Activated CD4-positive, alpha-beta memory T cell treated with anti-CD3 and anti-CD28 coated beads for 36 hours (primary cell): ENCODE measurements at regions not wholly inside any gene's neighbourhood (a gene's known extent, or its start where the extent isn't known, plus 50 kb on each side); places are given as distances from the start of the nearest gene placed in this dataset.
"Not testable (repeated sequence)": the region's sequence is repeated elsewhere in the genome, so short reads cannot be mapped to it uniquely, and the experiment has no call there.

Experiments used
- CTCF ChIA-PET: fragments of 350-600 bp; sonication (Branson Sonifier 250); formaldehyde crosslinking; loops from one replicate; lab custom pipeline; 2021; ENCODE audit warnings: antibody characterized with exemption, inconsistent platforms; lab: Charles Lee
- POLR2A ChIA-PET: fragments of 350-600 bp; sonication (Branson Sonifier 250); formaldehyde crosslinking; loops from one replicate; lab custom pipeline; 2021; ENCODE audit warnings: antibody characterized with exemption; lab: Charles Lee
- DNase-seq: peaks from one replicate; pipeline ENCODE4 v3.0.0-alpha.2; 2020
- H3K27ac Mint-ChIP-seq: one replicate; pipeline ENCODE4 v1.8.0; 2021; ENCODE audit warnings: mixed read lengths
- H3K27me3 Mint-ChIP-seq: one replicate; pipeline ENCODE4 v1.8.0; 2021; ENCODE audit warnings: mixed read lengths
- H3K36me3 Mint-ChIP-seq: one replicate; pipeline ENCODE4 v1.8.0; 2021; ENCODE audit warnings: mixed read lengths
- H3K4me1 Mint-ChIP-seq: one replicate; pipeline ENCODE4 v1.8.0; 2021; ENCODE audit warnings: low read depth, mixed read lengths
- H3K4me3 Mint-ChIP-seq: one replicate; pipeline ENCODE4 v1.8.0; 2021; ENCODE audit warnings: mild to moderate bottlenecking, mixed read lengths
- H3K9me3 Mint-ChIP-seq: one replicate; pipeline ENCODE4 v1.8.0; 2021; ENCODE audit warnings: mixed read lengths
- intact Hi-C: fragments of 100-400 bp; cut with micrococcal nuclease; formaldehyde crosslinking; loops from one replicate; pipeline ENCODE4 v1.15.1; 2023

DNA sequence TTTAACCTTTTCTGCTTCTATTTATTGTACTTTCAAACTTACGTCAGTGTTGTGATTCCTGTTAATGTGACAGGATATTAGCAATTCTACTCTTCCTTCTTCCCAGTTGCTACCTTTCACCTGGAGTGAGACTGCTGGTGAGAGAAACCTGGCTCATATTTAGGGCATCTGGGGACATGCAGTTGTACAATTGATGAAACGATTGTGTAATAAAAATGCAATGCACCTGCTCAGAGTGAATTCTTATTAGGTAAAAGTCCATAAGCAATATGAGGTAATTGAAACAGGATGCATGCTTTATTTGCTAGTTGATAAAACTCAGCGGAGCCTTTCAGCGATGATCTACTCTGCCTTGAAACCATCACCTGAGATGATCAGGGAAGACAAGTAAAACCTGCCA, 116.1 kb upstream of the FBXO33 start:
- H3K27ac Mint-ChIP-seq: no peak overlapping the region
- no peak overlapping the region for H3K4me3 Mint-ChIP-seq
- peaks cover 27% of the 10 kb centered on the region for H3K9me3 Mint-ChIP-seq
- intact Hi-C loops: no loop called here
- no peaks in the 10 kb centered on the region for H3K27me3 Mint-ChIP-seq
- H3K4me1 Mint-ChIP-seq: no peaks in the 10 kb centered on the region
- ChIA-PET CTCF (no interaction called here), POLR2A (no interaction called here)
- no peaks in the 10 kb centered on the region for H3K36me3 Mint-ChIP-seq
- no peak for DNase-seq

DNA sequence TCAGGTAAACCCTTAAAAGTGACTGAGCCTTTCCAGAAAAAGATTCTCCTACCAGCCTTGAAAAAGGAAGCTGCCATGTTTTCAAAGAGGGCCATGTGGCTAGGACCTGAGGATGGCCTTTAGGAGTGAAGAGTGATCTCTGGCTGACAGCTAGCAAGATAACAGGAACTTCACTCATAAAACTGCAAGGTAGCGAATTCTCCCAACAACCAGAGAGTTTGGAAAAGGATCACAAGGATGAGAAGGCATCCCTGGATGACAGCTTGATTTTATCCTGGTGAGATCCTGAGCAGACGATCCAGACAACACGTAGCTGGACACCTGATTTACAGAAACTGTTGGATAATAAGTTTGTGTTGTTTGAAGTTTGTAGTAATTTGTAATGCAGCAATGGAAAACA, 115.6 kb upstream of the FBXO33 start:
- ChIA-PET CTCF (no interaction called here), POLR2A (no interaction called here)
- peaks cover 27% of the 10 kb centered on the region for H3K9me3 Mint-ChIP-seq
- no peak overlapping the region for H3K27ac Mint-ChIP-seq
- no peak overlapping the region for H3K4me3 Mint-ChIP-seq
- DNase-seq: no peak
- no peaks in the 10 kb centered on the region for H3K36me3 Mint-ChIP-seq
- H3K27me3 Mint-ChIP-seq: no peaks in the 10 kb centered on the region
- no peaks in the 10 kb centered on the region for H3K4me1 Mint-ChIP-seq
- intact Hi-C loops: no loop called here

DNA sequence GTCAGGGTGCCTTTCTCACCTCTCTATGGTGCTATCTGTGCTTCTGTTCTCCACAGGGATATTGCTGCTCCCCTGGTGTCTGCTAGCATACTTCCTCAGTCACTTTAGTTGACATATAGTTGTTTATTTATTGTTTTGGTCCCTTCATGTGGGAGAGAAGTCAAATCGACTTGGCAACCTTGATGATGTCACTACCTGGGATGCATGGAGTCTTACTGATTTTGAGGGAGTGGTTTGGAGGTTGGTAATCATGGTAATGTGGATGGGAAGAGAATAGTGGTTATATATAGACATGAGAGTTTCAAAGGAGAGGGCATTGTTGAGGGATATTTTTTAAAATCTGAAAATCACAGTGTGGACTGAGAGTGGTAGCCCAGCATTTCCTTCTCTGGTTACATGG, 73.6 kb upstream of the FBXO33 start:
- no peak for DNase-seq
- Mint-ChIP-seq H3K4me3 (no peak overlapping the region), H3K27me3 (peaks cover 3% of the 10 kb centered on the region), H3K27ac (no peak overlapping the region), H3K36me3 (peaks cover 7% of the 10 kb centered on the region), H3K4me1 (no peaks in the 10 kb centered on the region), H3K9me3 (peaks cover 19% of the 10 kb centered on the region)
- intact Hi-C loops: no loop called here
- POLR2A ChIA-PET: no interaction called here
- CTCF ChIA-PET: no interaction called here

DNA sequence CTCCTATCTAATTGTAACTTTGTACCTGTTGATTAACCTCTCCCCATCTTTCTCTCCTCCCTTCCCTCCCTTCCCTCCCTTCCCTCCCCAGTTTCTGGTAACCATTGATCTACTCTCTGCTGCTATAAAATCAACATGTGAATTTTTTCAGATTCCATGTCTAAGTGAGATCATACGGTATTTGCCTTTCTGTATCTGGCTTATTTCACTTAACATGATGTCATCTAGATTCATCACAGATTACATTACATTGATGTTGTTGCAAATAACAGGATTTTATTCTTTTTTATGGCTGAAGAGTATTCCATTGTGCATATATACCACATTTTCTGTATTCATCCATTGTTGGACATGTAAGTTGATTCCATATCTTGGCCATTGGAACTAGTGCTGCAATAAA, 68.0 kb upstream of the FBXO33 start:
- Mint-ChIP-seq H3K27me3 (peaks cover 3% of the 10 kb centered on the region), H3K4me3 (no peak overlapping the region), H3K4me1 (no peaks in the 10 kb centered on the region), H3K27ac (no peak overlapping the region), H3K9me3 (peaks cover 12% of the 10 kb centered on the region), H3K36me3 (no peaks in the 10 kb centered on the region)
- ChIA-PET CTCF (no interaction called here), POLR2A (no interaction called here)
- DNase-seq: no peak
- intact Hi-C loops: no loop called here

DNA sequence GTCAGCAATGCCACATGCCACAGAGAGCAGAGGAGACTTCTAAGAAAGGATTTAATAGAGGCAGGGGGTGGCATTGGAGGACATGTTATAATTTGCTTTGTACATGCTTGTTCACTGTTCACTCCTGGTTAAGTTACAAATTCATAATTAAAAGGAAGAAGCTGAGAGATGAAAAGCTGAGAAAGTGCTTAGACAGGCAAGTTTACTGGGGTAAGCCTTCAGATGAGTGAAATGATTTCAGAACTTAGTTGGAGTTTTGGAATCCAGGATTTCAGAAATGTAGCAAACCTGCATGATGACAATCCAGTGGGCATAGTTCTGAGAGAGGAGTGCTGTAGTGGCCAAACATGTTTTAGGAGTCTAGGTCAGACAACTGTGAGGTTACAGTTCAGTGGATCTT, 67.3 kb upstream of the FBXO33 start:
- H3K27me3 Mint-ChIP-seq: peaks cover 2% of the 10 kb centered on the region
- H3K36me3 Mint-ChIP-seq: no peaks in the 10 kb centered on the region
- no peak for DNase-seq
- no peak overlapping the region for H3K4me3 Mint-ChIP-seq
- peaks cover 12% of the 10 kb centered on the region for H3K9me3 Mint-ChIP-seq
- intact Hi-C loops: no loop called here
- H3K4me1 Mint-ChIP-seq: no peaks in the 10 kb centered on the region
- H3K27ac Mint-ChIP-seq: no peak overlapping the region
- ChIA-PET CTCF (no interaction called here), POLR2A (no interaction called here)

DNA sequence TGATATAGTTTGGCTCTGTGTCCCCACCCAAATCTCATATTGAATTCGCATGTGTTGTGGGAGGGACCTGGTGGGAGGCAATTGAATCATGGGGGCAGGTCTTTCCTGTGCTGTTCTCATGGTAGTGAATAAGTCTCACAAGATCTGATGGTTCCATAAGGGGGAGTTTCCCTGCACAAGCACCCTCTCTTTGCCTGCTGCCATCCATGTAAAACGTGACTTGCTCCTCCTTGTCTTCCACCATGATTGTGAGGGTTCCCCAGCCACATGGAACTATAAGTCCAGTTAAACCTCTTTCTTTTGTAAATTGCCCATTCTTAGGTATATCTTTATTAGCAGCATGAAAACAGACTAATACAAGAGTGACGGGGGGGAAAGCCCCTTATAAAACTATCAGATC, 65.4 kb upstream of the FBXO33 start:
- H3K36me3 Mint-ChIP-seq, CTCF ChIA-PET, H3K4me1 Mint-ChIP-seq, H3K4me3 Mint-ChIP-seq, H3K27me3 Mint-ChIP-seq, POLR2A ChIA-PET, H3K27ac Mint-ChIP-seq, DNase-seq, intact Hi-C loops: not testable (repeated sequence)
- peaks cover 12% of the 10 kb centered on the region for H3K9me3 Mint-ChIP-seq

DNA sequence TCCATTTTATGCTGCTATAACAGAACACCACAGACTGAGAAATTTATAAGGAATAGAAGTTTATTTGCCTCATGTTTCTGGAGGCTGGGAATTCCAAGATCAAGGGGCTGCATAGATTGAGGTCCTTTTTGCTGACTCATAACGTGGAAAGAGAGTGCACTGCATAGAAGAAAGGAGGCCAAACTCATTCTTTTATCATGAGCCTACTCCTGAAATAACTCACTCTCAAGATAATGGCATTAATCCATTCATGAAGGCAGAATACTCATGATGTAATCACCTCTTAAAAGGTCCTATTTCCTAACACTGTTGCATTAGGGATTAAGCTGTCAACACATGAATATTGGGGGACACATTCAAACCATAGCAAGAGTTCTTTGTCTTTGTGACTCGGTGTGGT, 60.0 kb upstream of the FBXO33 start:
- Mint-ChIP-seq H3K27ac (no peak overlapping the region), H3K4me1 (no peaks in the 10 kb centered on the region), H3K36me3 (no peaks in the 10 kb centered on the region), H3K9me3 (peaks cover 7% of the 10 kb centered on the region), H3K27me3 (no peaks in the 10 kb centered on the region), H3K4me3 (no peak overlapping the region)
- intact Hi-C loops: no loop called here
- POLR2A ChIA-PET: no interaction called here
- CTCF ChIA-PET: no interaction called here
- DNase-seq: no peak

DNA sequence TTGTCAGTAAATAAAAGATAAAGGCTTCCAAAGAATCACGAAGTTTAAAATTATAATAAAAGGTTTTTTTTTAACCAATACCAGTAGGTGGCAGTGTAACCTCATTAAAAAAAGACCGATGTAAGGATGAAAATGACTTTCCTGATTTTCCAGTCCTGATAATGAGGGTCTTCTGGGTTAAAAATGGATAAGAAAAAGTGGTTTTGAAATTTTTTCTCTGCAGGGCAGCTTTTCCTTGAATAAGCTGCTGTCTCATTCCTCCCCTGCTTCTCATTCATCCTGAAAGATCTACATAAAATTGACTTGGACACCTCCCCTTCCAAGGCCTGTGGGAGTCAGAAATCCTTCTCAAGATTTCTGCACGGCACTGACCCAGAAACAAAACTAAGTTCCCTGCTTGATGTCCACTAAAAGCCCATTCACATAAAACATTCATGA, 58.9 kb upstream of the FBXO33 start:
- Mint-ChIP-seq H3K4me3 (no peak overlapping the region), H3K27me3 (no peaks in the 10 kb centered on the region), H3K9me3 (peaks cover 4% of the 10 kb centered on the region), H3K4me1 (no peaks in the 10 kb centered on the region), H3K36me3 (no peaks in the 10 kb centered on the region), H3K27ac (no peak overlapping the region)
- POLR2A ChIA-PET: no interaction called here
- intact Hi-C loops: no loop called here
- no peak for DNase-seq
- CTCF ChIA-PET: interaction anchor here (0.6 kb wide), 1 partner anchor 44 kb away, joined by 3 read pairs; no protein-coding TSS in a partner anchor

DNA sequence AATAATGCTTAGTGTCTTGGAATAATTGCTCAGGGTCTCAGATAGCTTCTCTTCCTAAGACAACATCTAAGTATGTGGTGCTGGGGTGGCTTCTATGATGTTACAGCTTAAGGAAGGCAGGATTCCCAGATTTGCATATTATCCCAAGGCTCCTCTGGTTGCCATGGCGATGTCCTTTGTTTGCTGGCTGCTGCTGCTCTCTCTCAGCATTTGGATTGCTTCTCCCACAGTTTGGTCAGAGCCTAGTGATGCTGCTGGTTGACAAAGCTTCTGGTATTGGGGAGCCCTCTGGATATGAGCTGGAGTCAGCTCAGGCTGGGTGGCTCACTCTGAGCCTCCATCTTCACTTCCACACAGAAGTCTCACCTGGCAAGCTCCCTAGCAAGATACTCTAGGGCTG, 56.4 kb upstream of the FBXO33 start:
- no peak for DNase-seq
- ChIA-PET CTCF (interaction anchor here (0.8 to 1.1 kb wide), 3 partner anchors 21 to 299 kb away, joined by 3 to 6 read pairs (median 4); no protein-coding TSS in a partner anchor), POLR2A (no interaction called here)
- Mint-ChIP-seq H3K27me3 (no peaks in the 10 kb centered on the region), H3K4me1 (no peaks in the 10 kb centered on the region), H3K9me3 (no peaks in the 10 kb centered on the region), H3K36me3 (no peaks in the 10 kb centered on the region), H3K4me3 (no peak overlapping the region), H3K27ac (no peak overlapping the region)
- intact Hi-C loops: no loop called here

DNA sequence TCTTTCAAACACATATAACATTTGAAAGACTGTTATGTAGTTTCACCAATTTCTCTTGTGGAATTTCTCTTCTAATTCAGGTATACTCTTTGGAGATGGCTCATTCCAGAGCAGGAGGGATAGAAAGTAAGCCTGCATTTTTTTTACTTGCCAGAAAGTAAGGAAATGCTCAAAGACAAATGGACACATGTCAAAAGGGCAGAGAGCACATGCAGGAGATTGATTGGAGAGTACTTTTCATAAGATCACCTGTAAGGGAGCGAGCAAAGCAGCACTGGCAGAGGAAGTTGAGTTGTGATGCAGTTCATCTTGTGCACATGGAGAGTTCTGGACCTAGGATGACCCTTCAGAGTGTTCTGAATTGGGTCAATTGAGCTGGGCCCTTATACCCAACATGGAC, 51.4 kb upstream of the FBXO33 start:
- H3K27me3 Mint-ChIP-seq: no peaks in the 10 kb centered on the region
- DNase-seq: no peak
- H3K36me3 Mint-ChIP-seq: no peaks in the 10 kb centered on the region
- ChIA-PET POLR2A (no interaction called here), CTCF (no interaction called here)
- H3K4me1 Mint-ChIP-seq: no peaks in the 10 kb centered on the region
- intact Hi-C loops: no loop called here
- H3K4me3 Mint-ChIP-seq: no peak overlapping the region
- H3K9me3 Mint-ChIP-seq: peaks cover 2% of the 10 kb centered on the region
- H3K27ac Mint-ChIP-seq: no peak overlapping the region
